Colonic mucosa (tissue), 4 donors: ENCODE measurements at regions not wholly inside any gene's neighbourhood (a gene's known extent, or its start where the extent isn't known, plus 50 kb on each side); places are given as distances from the start of the nearest gene placed in this dataset.

Experiments used
- DNase-seq: peaks from one replicate; pipeline ENCODE4 v3.0.0-alpha.2; 2020
- H3K27ac ChIP-seq: fragments of 200-600 bp; one replicate; pipeline ENCODE4 v1.8.0; 2021
- H3K27me3 ChIP-seq: fragments of 200-600 bp; one replicate; pipeline ENCODE4 v1.8.0; 2021
- H3K36me3 ChIP-seq: fragments of 200-600 bp; one replicate; pipeline ENCODE4 v1.8.0; 2021
- H3K4me1 ChIP-seq: fragments of 200-600 bp; one replicate; pipeline ENCODE4 v1.8.0; 2021; ENCODE audit warnings: mild to moderate bottlenecking
- H3K4me3 ChIP-seq: fragments of 200-600 bp; one replicate; pipeline ENCODE4 v1.8.0; 2021
- H3K9ac ChIP-seq, 2 donors: one replicate each; pipeline ENCODE4 v1.7.0; 2013; ENCODE audit warnings: control low read depth in 2 of 2, low read depth in 2 of 2, low read length in 2 of 2
- H3K9me3 ChIP-seq: fragments of 200-600 bp; one replicate; pipeline ENCODE4 v1.8.0; 2021
- CTCF ChIP-seq: fragments of 200-600 bp; IDR thresholded peaks from one replicate; pipeline ENCODE4 v1.8.0; 2022; ENCODE audit warnings: antibody characterized with exemption, mild to moderate bottlenecking
- intact Hi-C: fragments of 100-400 bp; cut with DNase I; formaldehyde crosslinking; loops from one replicate; pipeline ENCODE4 v1.14.1; 2022
- donor health status: healthy.
- donor health status: DM: no; HTN: no; CAD: no.
- donor health status: DM: no; HTN: no; CAD: no.

DNA sequence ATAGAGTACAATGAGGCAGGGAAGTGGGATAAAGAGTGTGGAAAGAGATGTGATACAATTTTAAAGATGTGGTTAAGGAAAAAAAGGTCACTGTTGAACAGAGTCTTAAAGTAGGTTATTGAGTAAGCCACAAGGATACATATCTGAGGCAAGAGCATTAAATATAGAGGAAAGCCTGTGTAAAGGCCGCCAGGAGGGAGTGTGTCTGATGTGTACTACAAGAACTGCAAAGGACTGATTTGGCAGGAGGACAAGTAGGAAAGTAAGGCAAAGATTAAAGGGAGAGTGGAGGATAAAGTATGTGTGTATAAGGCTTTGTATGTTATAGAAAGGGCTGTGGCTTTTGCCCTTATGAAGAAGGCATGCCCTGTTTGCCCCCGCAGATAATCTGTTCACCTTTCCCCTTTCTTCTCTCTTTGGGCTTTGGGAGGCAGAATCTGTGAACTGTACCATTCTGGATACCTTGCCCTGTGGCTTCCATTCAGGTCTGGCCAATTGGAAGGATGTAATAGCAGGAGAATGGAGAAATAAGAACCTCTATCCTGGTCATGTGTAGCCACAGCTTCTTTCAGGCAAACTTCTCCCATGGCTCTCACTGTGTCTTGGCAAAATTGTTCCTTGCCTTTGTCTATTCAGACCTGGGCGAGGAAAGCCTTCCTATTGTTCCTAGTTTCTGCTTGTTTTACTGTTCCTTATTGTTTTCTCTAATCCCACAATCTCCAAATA is 68.9 kb upstream of the FAM47B start:
- no peak overlapping the region for H3K9ac ChIP-seq
- TF ChIP-seq CTCF, result no peak
- intact Hi-C loops, result no loop called here
- no peaks in the 10 kb centered on the region for H3K36me3 ChIP-seq
- no peak for DNase-seq
- H3K4me3 ChIP-seq, result no peak overlapping the region
- no peaks in the 10 kb centered on the region for H3K27me3 ChIP-seq
- H3K9me3 ChIP-seq, result no peaks in the 10 kb centered on the region
- no peak overlapping the region for H3K27ac ChIP-seq
- H3K4me1 ChIP-seq, result no peaks in the 10 kb centered on the region

- Histone ChIP-seq H3K4me1 (no peaks in the 10 kb centered on the region), H3K27me3 (no peaks in the 10 kb centered on the region), H3K9ac (no peak overlapping the region), H3K36me3 (no peaks in the 10 kb centered on the region), H3K9me3 (no peaks in the 10 kb centered on the region), H3K4me3 (no peak overlapping the region), H3K27ac (no peak overlapping the region)
- TF ChIP-seq CTCF, result no peak
- DNase-seq, result no peak
- intact Hi-C loops, result no loop called here
These were observed 67.8 kb upstream of the FAM47B start for GRCh38 chrX:34874763-34875162.

DNA sequence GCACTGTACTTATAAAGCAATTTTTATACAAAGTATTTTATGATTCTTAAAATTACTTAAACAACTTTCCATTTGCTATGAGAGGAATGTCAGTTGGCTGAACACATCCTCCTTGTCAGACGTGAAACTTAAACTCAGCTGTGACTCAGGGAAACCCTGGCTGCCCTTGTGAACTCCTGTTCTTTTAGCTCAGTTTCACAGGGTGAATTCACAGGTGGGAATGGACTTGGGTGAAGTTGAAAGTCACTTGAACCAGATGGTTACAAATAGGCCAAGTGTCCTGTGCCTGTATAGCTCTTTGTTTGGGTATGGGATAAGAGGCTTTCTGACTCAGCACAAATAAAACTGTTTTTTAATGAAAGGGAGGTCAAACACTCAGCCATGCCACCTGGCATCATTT is 67.4 kb upstream of the FAM47B start:
- no peak for DNase-seq
- Histone ChIP-seq H3K4me3 (no peak overlapping the region), H3K36me3 (no peaks in the 10 kb centered on the region), H3K9ac (no peak overlapping the region), H3K27me3 (no peaks in the 10 kb centered on the region), H3K27ac (no peak overlapping the region), H3K9me3 (no peaks in the 10 kb centered on the region), H3K4me1 (no peaks in the 10 kb centered on the region)
- intact Hi-C loops, result no loop called here
- TF ChIP-seq CTCF, result no peak

GRCh38 chrX:34877436-34877835 is 65.2 kb upstream of the FAM47B start:
- Histone ChIP-seq H3K9ac (no peak overlapping the region), H3K36me3 (no peaks in the 10 kb centered on the region), H3K9me3 (no peaks in the 10 kb centered on the region), H3K4me1 (no peaks in the 10 kb centered on the region), H3K4me3 (no peak overlapping the region), H3K27ac (no peak overlapping the region), H3K27me3 (no peaks in the 10 kb centered on the region)
- intact Hi-C loops, result no loop called here
- DNase-seq, result no peak
- TF ChIP-seq CTCF, result no peak

DNA sequence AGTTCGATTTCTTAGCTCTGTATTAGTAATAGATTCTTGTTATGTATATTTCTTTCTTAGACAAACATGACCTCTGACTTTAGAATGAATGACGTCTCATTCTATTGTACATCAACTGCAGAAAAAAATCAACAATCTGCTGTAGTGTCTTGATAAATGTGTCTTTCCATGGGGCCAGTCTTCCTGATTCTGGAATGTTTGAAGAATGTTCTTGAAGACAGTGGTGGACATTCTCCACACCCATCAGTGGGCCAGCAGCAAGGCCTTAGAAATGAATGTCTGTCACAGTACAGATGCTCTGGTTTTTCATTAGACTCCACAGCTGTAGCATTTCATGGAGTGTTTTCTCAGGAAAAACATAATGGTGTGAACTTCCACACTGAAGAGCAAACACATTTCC is 63.2 kb upstream of the FAM47B start:
- no peak for TF ChIP-seq CTCF
- no peak overlapping the region for H3K9ac ChIP-seq
- no peaks in the 10 kb centered on the region for H3K9me3 ChIP-seq
- no peak overlapping the region for H3K4me3 ChIP-seq
- H3K27me3 ChIP-seq, result no peaks in the 10 kb centered on the region
- no peaks in the 10 kb centered on the region for H3K4me1 ChIP-seq
- H3K27ac ChIP-seq, result no peak overlapping the region
- H3K36me3 ChIP-seq, result no peaks in the 10 kb centered on the region
- DNase-seq, result no peak
- intact Hi-C loops, result no loop called here
